GM10248 (cell line): ENCODE measurements at regions not wholly inside any gene's neighbourhood (a gene's known extent, or its start where the extent isn't known, plus 50 kb on each side); places are given as distances from the start of the nearest gene placed in this dataset.

ENCODE experiments used
- CTCF ChIA-PET: fragments of 300-600 bp; sonication (Branson Sonifier 250); formaldehyde crosslinking; extraction: SDS; loops from one replicate; lab custom pipeline; 2021; ENCODE audit warnings: antibody characterized with exemption; lab: Yijun Ruan, JAX
- POLR2A ChIA-PET: fragments of 350-650 bp; sonication (Branson Sonifier 250); formaldehyde crosslinking; extraction: SDS; loops from one replicate; lab custom pipeline; 2020; ENCODE audit warnings: antibody characterized with exemption; lab: Yijun Ruan, JAX
- DNase-seq: peaks from one replicate; pipeline ENCODE4 v3.0.0; 2012; ENCODE audit errors: extremely low spot score
- TF ChIP-seq, protein P1 (sequence below): IDR thresholded peaks from 2 replicates; pipeline ENCODE4 v1.5.1; 2012; ENCODE audit warnings: mild to moderate bottlenecking, low read depth; ENCODE audit errors: extremely low read depth, missing control alignments, control extremely low read depth

DNA sequence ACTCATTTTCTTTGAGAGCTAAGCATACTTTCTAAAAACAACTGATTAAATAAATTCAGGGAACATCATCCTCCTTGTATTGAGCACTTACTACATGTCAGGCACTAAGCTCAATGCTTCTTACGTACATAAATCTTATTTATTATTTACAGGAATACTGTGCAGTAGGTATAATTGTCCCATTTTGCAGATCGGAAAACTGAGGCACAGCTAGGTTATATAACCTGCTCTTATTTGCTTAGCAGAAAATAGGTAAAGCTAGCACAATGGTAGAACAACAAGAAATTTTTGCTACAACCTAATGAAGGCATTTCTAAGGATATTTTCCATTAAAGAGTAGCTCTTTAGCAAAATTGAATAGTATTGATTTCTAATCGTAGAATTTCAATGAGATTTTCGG is 168.7 kb upstream of the KCNJ16 start:
- TF ChIP-seq, protein P1, sequence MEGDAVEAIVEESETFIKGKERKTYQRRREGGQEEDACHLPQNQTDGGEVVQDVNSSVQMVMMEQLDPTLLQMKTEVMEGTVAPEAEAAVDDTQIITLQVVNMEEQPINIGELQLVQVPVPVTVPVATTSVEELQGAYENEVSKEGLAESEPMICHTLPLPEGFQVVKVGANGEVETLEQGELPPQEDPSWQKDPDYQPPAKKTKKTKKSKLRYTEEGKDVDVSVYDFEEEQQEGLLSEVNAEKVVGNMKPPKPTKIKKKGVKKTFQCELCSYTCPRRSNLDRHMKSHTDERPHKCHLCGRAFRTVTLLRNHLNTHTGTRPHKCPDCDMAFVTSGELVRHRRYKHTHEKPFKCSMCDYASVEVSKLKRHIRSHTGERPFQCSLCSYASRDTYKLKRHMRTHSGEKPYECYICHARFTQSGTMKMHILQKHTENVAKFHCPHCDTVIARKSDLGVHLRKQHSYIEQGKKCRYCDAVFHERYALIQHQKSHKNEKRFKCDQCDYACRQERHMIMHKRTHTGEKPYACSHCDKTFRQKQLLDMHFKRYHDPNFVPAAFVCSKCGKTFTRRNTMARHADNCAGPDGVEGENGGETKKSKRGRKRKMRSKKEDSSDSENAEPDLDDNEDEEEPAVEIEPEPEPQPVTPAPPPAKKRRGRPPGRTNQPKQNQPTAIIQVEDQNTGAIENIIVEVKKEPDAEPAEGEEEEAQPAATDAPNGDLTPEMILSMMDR = no peak
- POLR2A ChIA-PET = no interaction called here
- no peak for DNase-seq
- CTCF ChIA-PET = interaction anchor here (1.5 kb wide), 1 partner anchor 299 kb away, joined by 3 read pairs; no protein-coding TSS in a partner anchor

DNA sequence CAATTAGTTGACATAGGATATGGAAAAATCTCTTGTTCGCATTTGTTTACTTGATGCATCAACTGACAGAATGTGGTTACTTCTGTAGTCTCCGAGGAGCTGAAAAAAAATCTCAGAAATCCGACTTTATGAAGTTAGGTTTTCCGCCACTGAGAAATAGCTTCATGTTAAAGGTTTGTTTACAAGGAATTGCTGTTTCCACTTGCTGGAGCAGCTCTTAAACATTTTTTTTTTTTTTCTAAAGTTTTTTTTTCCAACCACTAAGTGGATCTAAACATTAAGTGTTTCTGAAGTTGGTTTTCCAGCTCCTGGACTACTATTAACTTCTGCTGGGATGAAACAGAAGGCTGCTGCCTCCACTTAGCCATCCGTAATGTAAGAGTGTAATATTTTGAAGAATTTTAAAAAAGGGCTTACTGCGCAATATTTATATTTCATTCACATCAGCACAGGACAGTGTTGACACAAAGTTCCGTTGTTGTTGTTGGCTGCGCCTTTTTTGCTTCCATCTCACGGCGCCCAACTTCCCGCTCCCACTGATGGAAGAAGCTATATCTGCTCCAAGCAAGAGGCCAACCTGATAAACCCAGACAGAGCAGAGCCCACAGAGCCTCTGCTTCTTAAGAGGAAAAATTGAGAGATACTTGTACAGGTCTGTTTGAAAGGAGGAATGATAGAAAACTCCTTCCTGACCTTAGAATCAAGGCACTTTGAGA is 167.7 kb upstream of the KCNJ16 start:
- POLR2A ChIA-PET = no interaction called here
- CTCF ChIA-PET = no interaction called here
- TF ChIP-seq, protein P1 = no peak
- DNase-seq = no peak

DNA sequence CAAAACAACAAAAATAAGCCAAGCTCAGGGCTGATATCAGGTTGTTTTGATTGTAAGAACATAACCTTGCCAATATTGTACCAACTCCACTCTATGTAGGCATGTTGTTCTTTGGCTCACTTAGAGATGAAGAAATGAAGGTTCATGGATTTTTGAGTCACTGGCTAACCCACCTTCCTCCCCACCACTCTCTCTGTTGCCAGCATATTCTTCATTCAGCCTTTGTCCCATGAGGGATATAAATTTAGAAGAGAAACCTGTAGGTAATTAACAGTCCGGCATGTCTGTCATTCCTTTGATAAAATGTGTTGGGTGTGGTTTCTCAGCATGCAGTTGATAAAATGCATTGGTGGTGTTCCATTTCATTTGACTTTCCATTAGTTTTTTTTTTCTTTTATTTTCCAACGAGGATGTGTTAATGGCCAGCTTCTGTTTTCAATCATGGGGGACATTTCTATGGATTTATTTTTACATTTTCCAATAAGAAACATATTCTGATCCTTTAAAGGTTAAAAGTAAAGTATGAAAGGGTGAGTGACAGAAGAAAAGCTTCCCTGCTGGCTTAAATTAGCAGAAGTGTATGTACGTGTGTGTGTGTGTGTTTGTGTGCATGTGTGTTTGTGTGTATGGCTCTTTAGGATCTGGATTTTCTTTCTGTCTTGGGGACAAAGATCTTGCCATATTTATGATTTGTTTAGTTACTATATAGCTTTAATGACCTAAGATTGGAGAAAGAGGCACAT is 166.2 kb upstream of the KCNJ16 start:
- DNase-seq = no peak
- ChIA-PET CTCF (interaction anchor here (1.0 kb wide), 1 partner anchor 24 kb away, joined by 4 read pairs; no protein-coding TSS in a partner anchor), POLR2A (no interaction called here)
- TF ChIP-seq, protein P1 = no peak

DNA sequence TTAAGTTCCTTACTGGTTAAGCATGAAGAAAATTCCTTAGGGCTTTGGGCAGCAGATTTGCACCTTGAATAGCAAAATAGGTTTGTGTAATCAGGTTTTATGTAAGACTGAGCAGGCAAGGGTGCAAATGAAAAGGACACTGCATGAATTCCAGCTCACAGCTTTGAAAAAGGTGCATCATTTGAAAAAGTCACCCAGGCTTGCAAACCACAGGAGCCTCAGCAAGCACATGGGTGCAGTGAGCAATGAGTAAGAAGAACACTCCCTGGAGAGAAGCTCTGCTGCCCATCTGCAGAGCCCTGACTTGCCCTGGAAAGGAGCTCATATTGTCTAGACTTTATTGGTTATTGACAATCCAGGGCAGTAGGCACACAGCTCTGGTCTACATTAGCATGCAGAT is 165.6 kb upstream of the KCNJ16 start:
- CTCF ChIA-PET = interaction anchor here (1.0 kb wide), 1 partner anchor 25 kb away, joined by 4 read pairs; no protein-coding TSS in a partner anchor
- TF ChIP-seq, protein P1 = no peak
- POLR2A ChIA-PET = no interaction called here
- no peak for DNase-seq

DNA sequence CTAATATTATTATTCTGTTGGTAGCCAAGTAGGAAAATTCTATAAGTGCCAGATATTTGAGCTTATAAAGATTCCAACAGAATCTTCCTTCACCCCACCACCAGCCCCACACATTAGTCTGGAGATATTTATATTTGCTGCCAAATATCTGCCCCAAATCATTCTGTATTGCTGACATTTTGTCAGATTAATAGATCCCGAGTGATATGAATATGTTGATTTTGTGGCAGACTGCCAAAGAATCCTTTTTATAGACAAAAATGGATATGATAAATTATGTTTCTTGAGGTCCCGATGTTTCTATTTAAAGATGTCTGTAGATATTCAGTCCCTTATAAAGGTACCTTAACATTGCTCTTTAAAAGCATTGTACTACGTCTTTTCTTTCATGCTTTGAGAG is 162.2 kb upstream of the KCNJ16 start:
- ChIA-PET CTCF (no interaction called here), POLR2A (no interaction called here)
- DNase-seq = no peak
- TF ChIP-seq, protein P1 = no peak

DNA sequence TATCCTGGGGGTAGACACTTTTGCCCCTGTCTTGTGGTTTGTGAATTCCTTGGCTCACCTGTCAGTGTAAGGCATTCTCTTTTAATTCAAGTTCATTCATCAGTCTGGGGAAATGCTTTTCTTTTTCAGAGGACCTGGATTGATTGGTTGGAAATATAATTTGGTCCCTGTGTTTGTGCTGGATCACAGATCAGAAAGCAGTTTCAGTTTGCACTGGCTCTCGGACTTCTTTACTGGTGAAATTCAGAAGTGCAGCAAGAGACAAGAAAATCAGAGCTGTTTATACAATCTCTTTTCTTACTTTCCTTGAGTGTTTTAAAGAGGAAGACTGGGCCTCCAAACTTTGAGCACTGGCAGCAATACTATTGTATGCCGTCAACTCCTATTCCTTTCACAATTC is 161.8 kb upstream of the KCNJ16 start:
- CTCF ChIA-PET = no interaction called here

More for the DNA sequence above, 161.8 kb upstream of the KCNJ16 start:
- no peak for DNase-seq
- POLR2A ChIA-PET = no interaction called here
- TF ChIP-seq, protein P1 = no peak
